ENCODE measurements at regions not wholly inside any gene's neighbourhood (a gene's known extent, or its start where the extent isn't known, plus 50 kb on each side); places are given as distances from the start of the nearest gene placed in this dataset.

GRCh38 chr20:56899506-56899905, 270.4 kb downstream of the TFAP2C start:
- no peak for TF ChIP-seq CTCF (IDR thresholded peaks at IDR 0.05)
- TF ChIP-seq POLR2A (IDR thresholded peaks at IDR 0.05) = no peak

All from right lobe of liver (tissue), 4 donors.